GM19328 (cell line): ENCODE measurements at regions not wholly inside any gene's neighbourhood (a gene's known extent, or its start where the extent isn't known, plus 50 kb on each side); places are given as distances from the start of the nearest gene placed in this dataset.
"Not testable (repeated sequence)": the region's sequence is repeated elsewhere in the genome, so short reads cannot be mapped to it uniquely, and the experiment has no call there.

ENCODE experiments used
- ATAC-seq: cut with Tn5 transposase; IDR thresholded peaks from one replicate; pipeline ENCODE4 v1.9.1; 2021; ENCODE audit warnings: mild to moderate bottlenecking, moderate library complexity; ENCODE audit not compliant: unreplicated experiment

DNA sequence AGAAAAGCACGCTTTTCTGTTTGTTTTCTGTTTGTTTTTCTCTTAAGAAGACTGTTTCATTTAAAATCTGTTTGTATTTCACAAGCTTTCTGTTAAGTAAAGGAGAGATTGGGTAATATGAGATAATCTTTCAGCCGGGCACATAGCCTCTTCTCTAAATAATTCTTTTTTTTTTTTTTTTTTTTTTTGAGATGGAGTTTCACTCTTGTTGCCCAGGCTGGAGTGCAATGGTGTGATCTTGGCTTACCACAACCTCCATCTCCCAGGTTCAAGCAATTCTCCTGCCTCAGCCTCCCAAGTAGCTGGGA, 499.5 kb upstream of the SGCD start:
- ATAC-seq, result not testable (repeated sequence)

DNA sequence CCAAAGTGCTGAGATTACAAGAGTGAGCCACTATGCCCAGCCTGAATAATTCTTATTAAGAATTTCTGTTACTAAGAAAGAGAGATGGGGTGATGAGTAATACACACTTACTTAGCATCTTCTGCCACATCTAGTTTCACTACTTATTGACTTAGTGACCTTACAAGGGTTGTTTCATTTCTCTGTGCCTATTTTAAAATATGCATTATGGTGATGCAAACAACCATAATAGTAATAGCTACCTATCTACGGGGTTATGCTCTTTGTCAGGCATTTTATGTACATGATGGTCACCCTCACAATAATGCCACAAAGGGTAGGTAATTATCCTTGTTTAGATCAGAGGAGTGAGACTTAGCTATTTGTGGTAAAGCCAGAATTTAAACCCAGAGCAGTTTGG, 499.0 kb upstream of the SGCD start:
- peak; percentile 67 for ATAC-seq

GRCh38 chr5:155831491-155831890, 495.5 kb upstream of the SGCD start:
- ATAC-seq, result no peak

DNA sequence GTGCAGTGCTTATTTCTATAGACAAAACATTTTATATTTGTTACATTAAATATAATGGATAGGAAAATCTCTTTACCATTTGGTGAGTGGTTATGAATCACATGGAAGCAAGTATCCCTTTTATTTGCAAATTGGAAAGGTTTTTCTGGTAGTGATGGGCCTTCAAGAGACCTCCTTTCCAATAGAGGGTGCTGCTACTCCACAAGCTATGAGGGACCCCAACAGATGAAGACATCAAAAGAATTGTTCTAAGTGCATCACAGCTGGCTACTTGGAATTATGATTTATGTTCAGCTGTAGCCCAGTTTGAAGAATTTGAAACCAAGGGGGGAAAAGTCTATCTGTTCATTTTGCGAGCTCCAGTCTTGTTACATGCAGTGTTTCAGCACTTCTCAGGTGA, 493.7 kb upstream of the SGCD start:
- no peak for ATAC-seq

GRCh38 chr5:155834271-155834975, 492.5 kb upstream of the SGCD start:
- no peak for ATAC-seq

GRCh38 chr5:155836089-155836803, 490.7 kb upstream of the SGCD start:
- no peak for ATAC-seq

GRCh38 chr5:155838394-155838793, 488.6 kb upstream of the SGCD start:
- ATAC-seq, result no peak

DNA sequence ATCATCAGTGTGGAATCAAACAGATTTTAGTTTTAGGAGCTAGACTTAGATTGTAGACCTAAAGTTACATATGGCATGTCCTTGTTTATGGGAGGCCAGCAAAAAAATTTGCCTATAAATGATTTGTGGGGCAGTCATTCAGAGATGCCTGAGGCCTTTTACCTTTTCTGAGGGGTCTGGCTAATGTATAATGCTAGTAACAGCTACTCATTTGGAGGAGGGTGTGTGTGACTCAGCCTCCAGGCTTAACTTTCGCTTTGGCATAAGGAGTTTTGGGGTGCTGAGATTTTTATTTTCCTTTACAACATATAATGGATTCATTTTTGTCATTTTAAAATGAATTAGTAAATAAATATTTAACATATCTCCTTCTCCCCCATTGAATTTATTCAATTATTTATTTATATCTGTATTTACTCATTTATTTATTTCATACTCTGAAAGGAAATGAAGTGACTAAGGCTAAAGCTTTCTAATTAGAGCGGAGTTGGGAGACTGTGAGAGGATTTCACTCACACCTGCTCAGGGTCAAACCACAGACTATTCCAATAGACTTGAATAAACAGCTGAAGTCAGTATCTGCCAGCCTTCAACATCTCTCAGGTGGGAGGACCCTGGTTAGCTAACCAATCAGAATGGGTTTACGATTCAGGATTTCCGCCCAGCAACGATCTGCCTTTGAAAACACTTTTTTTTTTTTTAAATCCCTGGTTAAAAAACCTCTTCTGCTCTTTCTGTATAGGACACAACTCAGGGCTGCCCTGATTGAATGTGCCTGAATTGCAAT, 487.5 kb upstream of the SGCD start:
- ATAC-seq, result no peak

DNA sequence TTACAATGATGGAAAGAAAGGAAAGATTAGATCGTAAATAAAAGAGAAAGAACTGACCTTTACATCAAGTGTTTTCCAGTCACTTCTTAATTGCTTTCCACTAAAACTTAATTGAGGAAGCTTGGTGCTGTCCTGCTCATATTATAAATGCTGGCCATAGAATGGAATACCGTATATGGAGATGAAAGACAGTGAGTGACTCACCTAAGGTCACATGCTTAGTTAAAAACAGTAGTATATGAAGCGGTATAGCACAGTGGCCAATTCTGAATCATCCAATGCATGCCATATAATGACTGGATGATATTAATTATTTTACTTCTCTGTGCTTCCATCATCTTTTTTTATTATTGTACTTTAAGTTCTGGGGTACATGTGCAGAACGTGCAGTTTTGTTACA, 482.4 kb upstream of the SGCD start:
- no peak for ATAC-seq

DNA sequence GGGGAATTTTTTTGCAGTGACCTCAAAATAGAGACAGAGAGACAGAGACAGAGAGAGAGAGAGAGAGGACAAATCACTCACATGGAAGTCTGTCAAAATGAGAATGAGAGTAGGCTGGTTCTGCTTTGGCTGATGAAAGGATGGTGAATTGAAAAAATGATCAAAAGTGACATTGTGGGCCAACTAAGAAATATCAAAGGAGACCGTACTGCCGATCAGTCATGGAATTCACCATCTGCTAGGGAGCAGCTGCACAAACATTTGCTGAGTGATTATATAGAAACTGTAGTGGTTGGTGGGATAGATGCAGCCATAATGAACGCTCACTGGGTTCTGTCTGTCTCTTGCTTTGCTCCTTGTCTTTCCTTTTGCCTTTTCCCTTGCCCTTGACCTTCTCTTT, 476.6 kb upstream of the SGCD start:
- no peak for ATAC-seq

GRCh38 chr5:155866971-155867370, 460.0 kb upstream of the SGCD start:
- no peak for ATAC-seq

- ATAC-seq, result no peak
These were observed 459.4 kb upstream of the SGCD start for GRCh38 chr5:155867522-155868088.

DNA sequence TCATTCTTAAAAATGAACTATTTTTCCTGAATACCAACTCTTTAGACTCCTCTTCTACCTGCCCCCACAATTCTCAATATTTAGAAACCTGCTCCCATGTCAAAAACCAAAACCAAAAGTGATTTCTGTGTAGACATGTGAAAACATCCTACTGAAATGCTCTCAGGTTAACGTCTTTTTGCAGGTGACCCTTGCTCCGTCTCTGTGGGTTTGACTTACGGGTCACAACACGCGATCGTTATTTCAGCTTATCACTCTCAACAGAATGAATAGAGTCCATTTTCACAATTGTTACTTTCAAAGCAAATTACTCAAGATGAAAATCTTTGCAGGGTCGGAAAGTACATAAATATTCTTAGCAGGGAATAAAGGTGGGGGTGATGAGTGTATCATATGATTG, 456.3 kb upstream of the SGCD start:
- ATAC-seq, result no peak

DNA sequence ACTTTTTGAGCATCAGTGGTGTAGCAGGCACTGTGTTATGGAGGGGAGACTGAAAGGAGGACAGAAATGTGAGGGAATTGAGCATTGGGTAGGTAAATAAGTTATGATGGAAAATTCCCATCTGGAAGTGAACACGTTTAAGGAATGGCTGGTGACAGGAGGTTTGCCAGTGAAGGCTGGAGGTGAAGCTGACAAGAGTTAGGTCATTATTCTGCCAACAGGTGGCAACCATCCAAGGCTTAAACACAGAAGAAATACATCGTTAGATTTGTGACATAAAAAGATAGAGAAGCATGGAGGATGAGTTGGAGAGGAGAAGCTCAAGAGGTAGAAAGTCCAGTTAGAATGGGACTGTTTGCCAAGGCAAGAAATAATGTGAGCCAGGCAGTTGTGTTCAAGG, 455.3 kb upstream of the SGCD start:
- no peak for ATAC-seq

GRCh38 chr5:155872629-155873220, 454.2 kb upstream of the SGCD start:
- ATAC-seq, result no peak

DNA sequence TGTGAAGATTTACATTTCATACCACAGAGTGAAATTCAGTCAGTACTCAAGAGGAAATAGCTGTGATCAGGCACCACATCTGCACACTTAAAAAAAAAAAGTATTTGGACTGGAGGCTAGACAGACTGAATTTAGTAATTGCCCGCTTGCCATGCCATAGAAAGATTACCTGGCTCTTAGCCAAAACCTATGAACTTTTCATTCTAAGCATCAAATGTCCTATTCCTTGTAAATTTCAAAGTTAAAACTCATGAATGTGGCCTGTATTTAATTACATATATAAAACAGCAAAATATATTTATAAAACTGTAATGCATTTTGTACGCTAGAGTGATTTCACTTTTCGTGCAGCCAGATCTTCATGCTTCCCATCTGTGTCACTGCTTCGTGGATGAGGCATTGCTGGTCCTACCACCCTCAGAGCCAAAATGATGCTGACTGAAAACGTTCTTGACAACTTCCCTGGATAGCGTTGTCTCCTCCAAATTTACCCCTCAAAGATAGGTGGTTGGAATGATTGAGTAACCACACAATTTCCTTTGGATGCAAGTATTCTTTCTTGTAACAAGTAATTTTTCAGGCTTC, 447.9 kb upstream of the SGCD start:
- no peak for ATAC-seq

- no peak for ATAC-seq
These were observed 442.9 kb upstream of the SGCD start for GRCh38 chr5:155884041-155884440.

GRCh38 chr5:155885199-155885598, 441.8 kb upstream of the SGCD start:
- ATAC-seq, result no peak

GRCh38 chr5:155886311-155887031, 440.5 kb upstream of the SGCD start:
- ATAC-seq, result no peak

- no peak for ATAC-seq
These were observed 431.5 kb upstream of the SGCD start for GRCh38 chr5:155895484-155895883.
